K562 (cell line): ENCODE measurements at regions not wholly inside any gene's neighbourhood (a gene's known extent, or its start where the extent isn't known, plus 50 kb on each side); places are given as distances from the start of the nearest gene placed in this dataset.

Experiments
- ATAC-seq: fragments of 200-7000 bp; cut with Tn5 transposase; 3 replicates; pipeline ENCODE4 v1.9.1; 2020; ENCODE audit warnings: moderate library complexity
- BruUV-seq: library from RNA; stranded (reverse); fragments of 400-500 nt; replicated peaks from 2 replicates; lab custom pipeline; 2021; lab: Mats Ljungman, UMichigan
- CTCF ChIA-PET: fragments of 300-600 bp; formaldehyde crosslinking; extraction: SDS; loops from one replicate; lab custom pipeline; 2021; ENCODE audit warnings: low intra/inter-chr PET ratio; lab: Yijun Ruan, JAX
- POLR2A ChIA-PET: fragments of 300-600, 350-650 bp; sonication (Branson Sonifier 250); formaldehyde crosslinking; extraction: SDS; loops from one replicate; lab custom pipeline; 2021; ENCODE audit warnings: antibody characterized with exemption, inconsistent platforms; lab: Yijun Ruan, JAX
- DNase-seq, 4 experiments: peaks; one replicate each; pipeline versions ENCODE4 v3.0.0 to v3.0.0-alpha.2; 2011 to 2018; ENCODE audit warnings: low spot score in 3 of 4, mixed read lengths in 3 of 4; ENCODE audit errors: extremely low read depth in 1 of 4
- FAIRE-seq: peaks from 2 replicates; lab custom pipeline; 2011; peaks lifted over from hg19 to GRCh38; lab: Jason Lieb, UNC
- H2AFZ ChIP-seq: 2 replicates; pipeline ENCODE4 v1.6.0; 2011; ENCODE audit warnings: low read depth, low read length, control low read depth, inconsistent platforms
- H3K27ac ChIP-seq: fragments of 200-600 bp; 3 replicates; pipeline ENCODE4 v1.8.0; 2011; ENCODE audit warnings: low read depth, mild to moderate bottlenecking, control low read depth, inconsistent platforms, low read length, moderate library complexity, mixed read lengths; ENCODE audit errors: extremely low read depth
- H3K27me3 ChIP-seq, 2 experiments: fragments of 300-600 bp in 1 of 2; 2 replicates in 1 of 2; 3 replicates in 1 of 2; pipeline versions ENCODE4 v1.6.0 to v1.8.0; 2011; ENCODE audit warnings: inconsistent platforms in 2 of 2, low read length in 2 of 2, mild to moderate bottlenecking in 1 of 2, mixed read lengths in 1 of 2, moderate library complexity in 1 of 2; ENCODE audit not compliant: control insufficient read depth in 2 of 2, insufficient read depth in 2 of 2
- H3K36me3 ChIP-seq: fragments of 300-600 bp; 3 replicates; pipeline ENCODE4 v1.8.0; 2011; ENCODE audit warnings: mild to moderate bottlenecking, low read length, inconsistent platforms; ENCODE audit not compliant: control insufficient read depth, insufficient read depth
- H3K4me1 ChIP-seq, 2 experiments: fragments of 200-600 bp in 1 of 2; replicated peaks in 1 of 2; 2 replicates in 1 of 2; 3 replicates in 1 of 2; pipeline versions ENCODE4 v1.5.1 to v1.8.0; 2011; ENCODE audit warnings: inconsistent platforms in 2 of 2, low read length in 2 of 2, mild to moderate bottlenecking in 1 of 2, mixed read lengths in 1 of 2, moderate library complexity in 1 of 2; ENCODE audit not compliant: control insufficient read depth in 2 of 2, insufficient read depth in 2 of 2
- H3K4me2 ChIP-seq: 2 replicates; pipeline ENCODE4 v1.6.1; 2011; ENCODE audit warnings: low read length, control low read depth, inconsistent platforms, mixed read lengths; ENCODE audit not compliant: insufficient read depth
- H3K4me3 ChIP-seq: fragments of 200-600 bp; sonication (generic), shearing (Covaris generic); 2 replicates; pipeline ENCODE4 v1.5.1; 2016; ENCODE audit warnings: control low read depth, inconsistent platforms
- H3K79me2 ChIP-seq: fragments of 200-600 bp; 3 replicates; pipeline ENCODE4 v1.8.0; 2011; ENCODE audit warnings: low read length, inconsistent platforms; ENCODE audit not compliant: control insufficient read depth, insufficient read depth
- H3K9ac ChIP-seq, 2 experiments: 2 replicates each; pipeline versions ENCODE4 v1.6.0 to v1.6.1; 2011; ENCODE audit warnings: low read depth in 2 of 2, low read length in 2 of 2, control low read depth in 1 of 2, inconsistent platforms in 1 of 2, mild to moderate bottlenecking in 1 of 2, mixed read lengths in 1 of 2; ENCODE audit not compliant: insufficient read depth in 1 of 2
- H3K9me1 ChIP-seq: one replicate; pipeline ENCODE4 v1.6.0; 2011; ENCODE audit warnings: inconsistent platforms, mild to moderate bottlenecking, low read length, moderate library complexity; ENCODE audit not compliant: control insufficient read depth, insufficient read depth
- H3K9me3 ChIP-seq: replicated peaks from 2 replicates; pipeline ENCODE4 v1.5.1; 2011; ENCODE audit warnings: low read depth, low read length, inconsistent platforms; ENCODE audit not compliant: control insufficient read depth, insufficient read depth
- H4K20me1 ChIP-seq: replicated peaks from 2 replicates; pipeline ENCODE4 v1.6.1; 2011; ENCODE audit warnings: low read length, inconsistent platforms, mixed read lengths; ENCODE audit not compliant: control insufficient read depth, insufficient read depth
- BRCA1 ChIP-seq, 2 experiments: fragments of 450-650 bp in 1 of 2; sonication (generic) in 1 of 2; formaldehyde crosslinking in 1 of 2; IDR thresholded peaks; 2 replicates each; pipeline versions ENCODE4 v1.5.0 to v1.6.1; 2017 to 2020; ENCODE audit warnings: mild to moderate bottlenecking in 1 of 2, missing genetic modification reagents in 1 of 2
- FOXA3 ChIP-seq, 2 experiments: fragments of 450-650 bp in 1 of 2; sonication (generic) in 1 of 2; formaldehyde crosslinking; IDR thresholded peaks in 1 of 2; conservative IDR thresholded peaks in 1 of 2; 2 replicates each; pipeline versions ENCODE4 v1.4.0 to v1.8.0; 2020 to 2022; ENCODE audit warnings: mild to moderate bottlenecking in 2 of 2, missing genetic modification reagents in 1 of 2
- GATAD2B ChIP-seq: fragments of 450-650 bp; IDR thresholded peaks from 2 replicates; pipeline ENCODE4 v1.6.1; 2017; ENCODE audit warnings: mild to moderate bottlenecking, borderline replicate concordance
- MEIS2 ChIP-seq: fragments of 450-650 bp; IDR thresholded peaks from 2 replicates; pipeline ENCODE4 v1.6.1; 2014; ENCODE audit warnings: mild to moderate bottlenecking; ENCODE audit not compliant: partially characterized antibody
- PBX2 ChIP-seq, 2 experiments: IDR thresholded peaks in 1 of 2; conservative IDR thresholded peaks in 1 of 2; 2 replicates each; pipeline ENCODE4 v1.6.1; 2016; ENCODE audit warnings: low read depth in 2 of 2, mild to moderate bottlenecking in 1 of 2, missing compliant biosample characterization in 1 of 2, missing genetic modification characterization in 1 of 2, moderate library complexity in 1 of 2
- SMAD1 ChIP-seq: fragments of 150-350 bp; IDR thresholded peaks from 2 replicates; pipeline ENCODE4 v1.6.1; 2014; ENCODE audit warnings: low read length, low read depth; ENCODE audit not compliant: partially characterized antibody
- YBX1 ChIP-seq: fragments of 450-650 bp; IDR thresholded peaks from 2 replicates; pipeline ENCODE4 v1.7.1; 2016; ENCODE audit warnings: mild to moderate bottlenecking
- WGBS: fragments of 100-300 bp; shearing (Covaris generic); methylation state at CpG from one replicate; pipeline ENCODE4 v1.1.6; 2016; ENCODE audit warnings: low coverage, mixed read lengths; ENCODE audit not compliant: insufficient coverage; ENCODE audit errors: missing lambda C conversion rate; 5-methylcytosine and 5-hydroxymethylcytosine counted together
- in situ Hi-C: fragments of 300-500 bp; cut with MboI; formaldehyde crosslinking; loops from 4 replicates; pipeline ENCODE4 v1.15.0; 2018; ENCODE audit warnings: inconsistent platforms, mixed read lengths
- intact Hi-C: fragments of 100-400 bp; cut with micrococcal nuclease; formaldehyde crosslinking; loops from 2 replicates; pipeline ENCODE4 v1.14.2; 2022
- TF ChIP-seq, protein P1 (sequence below): fragments of 250-450 bp; sonication (Bioruptor Pico); IDR thresholded peaks from 2 replicates; pipeline ENCODE4 v1.4.0; 2020; ENCODE audit warnings: borderline replicate concordance

GRCh38 chr21:38930066-38930465, 124.3 kb downstream of the ETS2 start:
- DNase-seq (no peak), ATAC-seq (no peak), FAIRE-seq (no peak)
- H3K9ac ChIP-seq = no peak overlapping the region
- no peak overlapping the region for H2AFZ ChIP-seq
- peaks cover 33 to 42% of the 10 kb centered on the region in 2 experiments for H3K27me3 ChIP-seq
- H3K27ac ChIP-seq = no peak overlapping the region
- no peaks in the 10 kb centered on the region for H3K79me2 ChIP-seq
- H3K9me3 ChIP-seq = no peaks in the 10 kb centered on the region
- no peaks in the 10 kb centered on the region for H3K9me1 ChIP-seq
- H3K4me1 ChIP-seq = no peaks in the 10 kb centered on the region
- BruUV-seq = no TSS peak
- in situ Hi-C loops (no loop called here), intact Hi-C loops (loop anchor here (10.0 kb wide), 1 partner anchor 195 kb away; no protein-coding TSS in a partner anchor)
- H3K4me2 ChIP-seq = no peak overlapping the region
- CTCF ChIA-PET = no interaction called here
- H4K20me1 ChIP-seq = peaks cover 6% of the 10 kb centered on the region; the same call in 1 of the 2 replicates
- 0% methylated on average over 2 of the region's 2 CpGs for WGBS
- POLR2A ChIA-PET = interaction anchor here (0.5 to 1.2 kb wide), 3 partner anchors 12 to 219 kb away, joined by 3 read pairs; no protein-coding TSS in a partner anchor
- no peak for TF ChIP-seq SMAD1
- TF ChIP-seq FOXA3 (CRISPR knock-in tag; conservative IDR thresholded peaks at IDR 0.05 in 1 of 2, IDR thresholded peaks at IDR 0.05 in 1 of 2) = no peak
- no peak for TF ChIP-seq PBX2 (CRISPR knock-in tag; IDR thresholded peaks at IDR 0.05; ENCODE audit: low read depth)
- TF ChIP-seq PBX2 (tag; conservative IDR thresholded peaks at IDR 0.05; ENCODE audit: low read depth) = peak; percentile 37; the same call in 1 of the 2 replicates
- TF ChIP-seq MEIS2 = peak; percentile 68
- TF ChIP-seq, protein P1, sequence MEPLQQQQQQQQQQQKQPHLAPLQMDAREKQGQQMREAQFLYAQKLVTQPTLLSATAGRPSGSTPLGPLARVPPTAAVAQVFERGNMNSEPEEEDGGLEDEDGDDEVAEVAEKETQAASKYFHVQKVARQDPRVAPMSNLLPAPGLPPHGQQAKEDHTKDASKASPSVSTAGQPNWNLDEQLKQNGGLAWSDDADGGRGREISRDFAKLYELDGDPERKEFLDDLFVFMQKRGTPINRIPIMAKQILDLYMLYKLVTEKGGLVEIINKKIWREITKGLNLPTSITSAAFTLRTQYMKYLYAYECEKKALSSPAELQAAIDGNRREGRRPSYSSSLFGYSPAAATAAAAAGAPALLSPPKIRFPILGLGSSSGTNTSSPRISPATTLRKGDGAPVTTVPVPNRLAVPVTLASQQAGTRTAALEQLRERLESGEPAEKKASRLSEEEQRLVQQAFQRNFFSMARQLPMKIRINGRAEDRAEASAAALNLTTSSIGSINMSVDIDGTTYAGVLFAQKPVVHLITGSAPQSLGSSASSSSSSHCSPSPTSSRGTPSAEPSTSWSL (CRISPR knock-in tag) = no peak
- TF ChIP-seq YBX1 = no peak
- no peak for TF ChIP-seq GATAD2B
- no peak for TF ChIP-seq BRCA1 (IDR thresholded peaks at IDR 0.05)
- no peak for TF ChIP-seq BRCA1 (CRISPR knock-in tag; IDR thresholded peaks at IDR 0.05)
- H3K36me3 ChIP-seq = no peaks in the 10 kb centered on the region
- no peak overlapping the region for H3K4me3 ChIP-seq
